HepG2 (cell line): ENCODE measurements at regions not wholly inside any gene's neighbourhood (a gene's known extent, or its start where the extent isn't known, plus 50 kb on each side); places are given as distances from the start of the nearest gene placed in this dataset.

Source experiments
- ATAC-seq: fragments of 200-7000 bp; cut with Tn5 transposase; 3 replicates; pipeline ENCODE4 v1.9.1; 2020; ENCODE audit warnings: mild to moderate bottlenecking, moderate library complexity
- BruUV-seq: library from RNA; stranded (reverse); fragments of 400-500 nt; replicated peaks from 2 replicates; lab custom pipeline; 2021; lab: Mats Ljungman, UMichigan
- CTCF ChIA-PET: fragments of 300-600 bp; formaldehyde crosslinking; extraction: SDS; loops from one replicate; lab custom pipeline; 2021; ENCODE audit warnings: low total read pairs, inconsistent platforms, low intra/inter-chr PET ratio; lab: Yijun Ruan, JAX
- POLR2A ChIA-PET: fragments of 350-600 bp; sonication (Branson Sonifier 250); formaldehyde crosslinking; loops from one replicate; lab custom pipeline; 2020; ENCODE audit warnings: antibody characterized with exemption, inconsistent platforms; lab: Yijun Ruan, JAX
- DNase-seq: peaks from one replicate; pipeline ENCODE4 v3.0.0-alpha.2; 2015; ENCODE audit warnings: low spot score
- FAIRE-seq: peaks from 3 replicates; lab custom pipeline; 2011; peaks lifted over from hg19 to GRCh38; lab: Jason Lieb, UNC
- H2AFZ ChIP-seq: one replicate; pipeline ENCODE4 v1.6.1; 2011; ENCODE audit warnings: low read length, inconsistent platforms
- H3K27ac ChIP-seq: fragments of 300-600 bp; 3 replicates; pipeline ENCODE4 v1.8.0; 2011; ENCODE audit warnings: mixed run types, mild to moderate bottlenecking, mixed read lengths, low read length, inconsistent platforms; ENCODE audit not compliant: insufficient read depth; ENCODE audit errors: extremely low read length
- H3K27me3 ChIP-seq, 2 experiments: fragments of 200-600 bp in 1 of 2; 2 replicates in 1 of 2; 3 replicates in 1 of 2; pipeline versions ENCODE4 v1.6.0 to v1.8.0; 2011; ENCODE audit warnings: low read length in 2 of 2, mild to moderate bottlenecking in 2 of 2, moderate library complexity in 2 of 2, inconsistent platforms in 1 of 2; ENCODE audit not compliant: insufficient read depth in 2 of 2, control insufficient read depth in 1 of 2
- H3K36me3 ChIP-seq, 2 experiments: fragments of 200-600 bp in 1 of 2; replicated peaks in 1 of 2; 2 replicates in 1 of 2; 3 replicates in 1 of 2; pipeline versions ENCODE4 v1.5.1 to v1.8.0; 2011; ENCODE audit warnings: low read length in 2 of 2, inconsistent platforms in 1 of 2; ENCODE audit not compliant: insufficient read depth in 2 of 2, control insufficient read depth in 1 of 2
- H3K4me1 ChIP-seq: 2 replicates; pipeline ENCODE4 v1.5.1; 2012; ENCODE audit warnings: low read length, inconsistent platforms; ENCODE audit not compliant: insufficient read depth
- H3K4me2 ChIP-seq: 2 replicates; pipeline ENCODE4 v1.6.0; 2011; ENCODE audit warnings: low read depth, low read length, inconsistent platforms
- H3K4me3 ChIP-seq, 3 experiments: fragments of 200-600 bp in 1 of 3; sonication (generic), shearing (Covaris generic) in 1 of 3; replicated peaks in 1 of 3; 2 replicates each; pipeline ENCODE4 v1.5.1; 2011 to 2016; ENCODE audit warnings: low read length in 3 of 3, inconsistent platforms in 2 of 3, low read depth in 2 of 3, mild to moderate bottlenecking in 2 of 3, control low read depth in 1 of 3, mixed read lengths in 1 of 3; ENCODE audit not compliant: insufficient read depth in 1 of 3
- H3K79me2 ChIP-seq: one replicate; pipeline ENCODE4 v1.6.1; 2011; ENCODE audit warnings: low read length, inconsistent platforms; ENCODE audit not compliant: insufficient read depth
- H3K9ac ChIP-seq: 2 replicates; pipeline ENCODE4 v1.6.0; 2011; ENCODE audit warnings: mild to moderate bottlenecking, low read depth, low read length, inconsistent platforms; ENCODE audit not compliant: insufficient read depth
- H3K9me3 ChIP-seq: 2 replicates; pipeline ENCODE4 v1.5.1; 2012; ENCODE audit warnings: mild to moderate bottlenecking, low read length
- H4K20me1 ChIP-seq: 2 replicates; pipeline ENCODE4 v1.6.0; 2011; ENCODE audit warnings: inconsistent platforms, mild to moderate bottlenecking, low read length, moderate library complexity; ENCODE audit not compliant: insufficient read depth
- DZIP1 ChIP-seq: sonication (generic); formaldehyde crosslinking; IDR thresholded peaks from 2 replicates; pipeline ENCODE4 v1.5.0; 2020; ENCODE audit warnings: mild to moderate bottlenecking, missing genetic modification reagents
- HMGXB3 ChIP-seq: sonication (generic); formaldehyde crosslinking; IDR thresholded peaks from 2 replicates; pipeline ENCODE4 v1.4.0; 2020; ENCODE audit warnings: missing genetic modification reagents, borderline replicate concordance
- HNRNPL ChIP-seq: fragments of 200-400 bp; formaldehyde crosslinking; IDR thresholded peaks from 2 replicates; pipeline ENCODE4 v1.6.1; 2017; ENCODE audit warnings: mild to moderate bottlenecking, low read depth, low read length
- IKZF1 ChIP-seq: fragments of 450-650 bp; IDR thresholded peaks from 2 replicates; pipeline ENCODE4 v1.7.1; 2016
- KDM5A ChIP-seq: fragments of 200-600 bp; sonication (generic); IDR thresholded peaks from 2 replicates; pipeline ENCODE4 v1.7.0; 2018; ENCODE audit warnings: antibody characterized with exemption, mild to moderate bottlenecking, low read length, borderline replicate concordance
- NFKB2 ChIP-seq: sonication (generic); formaldehyde crosslinking; IDR thresholded peaks from 2 replicates; pipeline ENCODE4 v1.4.0; 2020; ENCODE audit warnings: missing genetic modification reagents, borderline replicate concordance
- SALL2 ChIP-seq: sonication (generic); formaldehyde crosslinking; IDR thresholded peaks from 2 replicates; pipeline ENCODE4 v1.8.1; 2023; ENCODE audit warnings: mild to moderate bottlenecking, missing genetic modification reagents, inconsistent platforms
- SMARCC2 ChIP-seq: fragments of 450-650 bp; IDR thresholded peaks from 2 replicates; pipeline ENCODE4 v1.6.1; 2017; ENCODE audit warnings: antibody characterized with exemption, mild to moderate bottlenecking
- SMYD3 ChIP-seq: sonication (generic); formaldehyde crosslinking; IDR thresholded peaks from 2 replicates; pipeline ENCODE4 v1.8.1; 2023; ENCODE audit warnings: mild to moderate bottlenecking, missing genetic modification reagents
- TBL1XR1 ChIP-seq: fragments of 150-350 bp; IDR thresholded peaks from 2 replicates; pipeline ENCODE4 v1.6.1; 2014; ENCODE audit warnings: borderline replicate concordance, low read length; ENCODE audit not compliant: partially characterized antibody
- XRCC5 ChIP-seq: fragments of 200-400 bp; formaldehyde crosslinking; optimal IDR thresholded peaks from 2 replicates; pipeline ENCODE3; 2017; ENCODE audit warnings: mild to moderate bottlenecking, low read length
- ZFYVE20 ChIP-seq: sonication (generic); formaldehyde crosslinking; IDR thresholded peaks from 2 replicates; pipeline ENCODE4 v1.8.0; 2023; ENCODE audit warnings: low read depth, mild to moderate bottlenecking, moderate library complexity, missing genetic modification reagents, borderline replicate concordance
- ZNF121 ChIP-seq: sonication (generic); formaldehyde crosslinking; IDR thresholded peaks from 2 replicates; pipeline ENCODE4 v1.5.0; 2020; ENCODE audit warnings: mild to moderate bottlenecking, missing genetic modification reagents
- ZNF232 ChIP-seq: sonication (generic); formaldehyde crosslinking; IDR thresholded peaks from 2 replicates; pipeline ENCODE4 v1.4.0; 2020; ENCODE audit warnings: missing genetic modification reagents, borderline replicate concordance
- ZNF34 ChIP-seq: sonication (generic); formaldehyde crosslinking; IDR thresholded peaks from 2 replicates; pipeline ENCODE4 v1.4.0; 2020; ENCODE audit warnings: mild to moderate bottlenecking, missing genetic modification reagents, borderline replicate concordance
- ZNF652 ChIP-seq: IDR thresholded peaks from 2 replicates; pipeline ENCODE4 v1.6.1; 2016; ENCODE audit warnings: low read depth, borderline replicate concordance
- ZUFSP ChIP-seq: sonication (generic); formaldehyde crosslinking; IDR thresholded peaks from 2 replicates; pipeline ENCODE4 v1.9.0; 2021; ENCODE audit warnings: missing genetic modification reagents, mild to moderate bottlenecking, borderline replicate concordance
- WGBS: methylation state at CpG from one replicate; pipeline ENCODE4 v1.1.6; 2017; ENCODE audit warnings: low lambda C conversion rate; 5-methylcytosine and 5-hydroxymethylcytosine counted together
- in situ Hi-C: cut with HindIII; loops from 2 replicates; pipeline ENCODE4 v1.10.0; 2017; ENCODE audit warnings: low pct_unique_long_range_greater_than_20kb; ENCODE audit not compliant: extremely low pct_ligation_motif_present
- intact Hi-C: fragments of 100-400 bp; cut with micrococcal nuclease; formaldehyde crosslinking; loops from one replicate; pipeline ENCODE4 v1.10.0; 2022; ENCODE audit not compliant: unreplicated experiment

- in situ Hi-C loops: no loop called here
- no peaks in the 10 kb centered on the region for H3K27me3 ChIP-seq
- H3K36me3 ChIP-seq: no peaks in the 10 kb centered on the region
- H3K4me3 ChIP-seq: no peak overlapping the region
- ChIA-PET POLR2A (no interaction called here), CTCF (no interaction called here)
- no peaks in the 10 kb centered on the region for H3K79me2 ChIP-seq
- H3K9ac ChIP-seq: no peak overlapping the region
- DNase-seq (no peak), FAIRE-seq (no peak), ATAC-seq (no peak)
- whole genome bisulfite sequencing: 10% methylated on average over 9 of the region's 11 CpGs
- no peak overlapping the region for H3K4me2 ChIP-seq
- no peaks in the 10 kb centered on the region for H3K4me1 ChIP-seq
- no TSS peak for BruUV-seq
- no peaks in the 10 kb centered on the region for H4K20me1 ChIP-seq
- no peak overlapping the region for H2AFZ ChIP-seq
- H3K9me3 ChIP-seq: no peaks in the 10 kb centered on the region
- intact Hi-C loops: no loop called here
- no peak overlapping the region for H3K27ac ChIP-seq
- TF ChIP-seq KDM5A (no peak), TBL1XR1 (no peak), ZNF34 (CRISPR knock-in tag) (no peak), HMGXB3 (CRISPR knock-in tag) (no peak), ZFYVE20 (CRISPR knock-in tag) (no peak), SMARCC2 (no peak), HNRNPL (no peak), SALL2 (CRISPR knock-in tag) (no peak), ZNF652 (no peak), ZNF121 (no peak), XRCC5 (no peak), ZUFSP (CRISPR knock-in tag) (no peak), SMYD3 (no peak), ZNF232 (CRISPR knock-in tag) (no peak), DZIP1 (CRISPR knock-in tag) (no peak), NFKB2 (CRISPR knock-in tag) (no peak), IKZF1 (no peak)
These were observed 660.1 kb upstream of the CCDC179 start for GRCh38 chr11:23520226-23520960.
